SK-N-MC (cell line): ENCODE measurements at regions not wholly inside any gene's neighbourhood (a gene's known extent, or its start where the extent isn't known, plus 50 kb on each side); places are given as distances from the start of the nearest gene placed in this dataset.

ENCODE experiments used
- EZH2 ChIP-seq: fragments of 200-600 bp; sonication (generic); IDR thresholded peaks from one replicate; pipeline ENCODE4 v1.6.1; 2017; ENCODE audit warnings: antibody characterized with exemption
- FOXP2 ChIP-seq: optimal IDR thresholded peaks from 2 replicates; pipeline ENCODE3; 2011; ENCODE audit warnings: mild to moderate bottlenecking, moderate library complexity; ENCODE audit not compliant: insufficient read depth; ENCODE audit errors: extremely low read length, control extremely low read depth
- POLR2AphosphoS5 ChIP-seq: IDR thresholded peaks from 2 replicates; pipeline ENCODE4 v1.6.1; 2012; ENCODE audit warnings: mild to moderate bottlenecking, low read depth, low read length, borderline replicate concordance

GRCh38 chr4:116925900-116926457 is 159.4 kb downstream of the TRAM1L1 start:
- TF ChIP-seq EZH2 (no peak), POLR2AphosphoS5 (no peak), FOXP2 (no peak)
